NCI-H1930 (cell line): ENCODE measurements at regions not wholly inside any gene's neighbourhood (a gene's known extent, or its start where the extent isn't known, plus 50 kb on each side); places are given as distances from the start of the nearest gene placed in this dataset.
"Not testable (repeated sequence)": the region's sequence is repeated elsewhere in the genome, so short reads cannot be mapped to it uniquely, and the experiment has no call there.

ENCODE experiments used
- DNase-seq, 2 experiments: peaks; one replicate each; lab custom pipeline; 2025; lab: John Stamatoyannopoulos, UW

- no peak for DNase-seq
These were observed 67.9 kb downstream of the TBX3 start for GRCh38 chr12:114616081-114616480.

- no peak for DNase-seq
These were observed 69.9 kb downstream of the TBX3 start for GRCh38 chr12:114614040-114614439.

GRCh38 chr12:114612062-114612461, 71.9 kb downstream of the TBX3 start:
- DNase-seq = no peak

GRCh38 chr12:114611145-114612018, 72.6 kb downstream of the TBX3 start:
- DNase-seq = no peak

- DNase-seq = no peak
These were observed 75.5 kb downstream of the TBX3 start for GRCh38 chr12:114608509-114608908.

GRCh38 chr12:114605918-114606317, 78.1 kb downstream of the TBX3 start:
- no peak for DNase-seq

- DNase-seq = no peak
These were observed 79.4 kb downstream of the TBX3 start for GRCh38 chr12:114604606-114605005.

- DNase-seq = not testable (repeated sequence)
These were observed 83.4 kb downstream of the TBX3 start for GRCh38 chr12:114600584-114600983.

GRCh38 chr12:114598111-114598510, 85.9 kb downstream of the TBX3 start:
- DNase-seq = no peak

GRCh38 chr12:114592946-114593345, 91.0 kb downstream of the TBX3 start:
- DNase-seq = no peak

GRCh38 chr12:114588061-114588460, 95.9 kb downstream of the TBX3 start:
- no peak for DNase-seq

- no peak for DNase-seq
These were observed 103.7 kb downstream of the TBX3 start for GRCh38 chr12:114580306-114580705.

- no peak for DNase-seq
These were observed 104.6 kb downstream of the TBX3 start for GRCh38 chr12:114579389-114579788.

- no peak for DNase-seq
These were observed 121.3 kb downstream of the TBX3 start for GRCh38 chr12:114562654-114563053.

- DNase-seq = no peak
These were observed 128.5 kb downstream of the TBX3 start for GRCh38 chr12:114555451-114555850.

GRCh38 chr12:114547636-114548035, 136.3 kb downstream of the TBX3 start:
- no peak for DNase-seq

GRCh38 chr12:114530417-114530816, 124.5 kb upstream of the TBX5 start:
- no peak for DNase-seq

- no peak for DNase-seq
These were observed 124.0 kb upstream of the TBX5 start for GRCh38 chr12:114529966-114530365.

GRCh38 chr12:114528766-114529165, 122.8 kb upstream of the TBX5 start:
- no peak for DNase-seq

- DNase-seq = not testable (repeated sequence)
These were observed 115.2 kb upstream of the TBX5 start for GRCh38 chr12:114521160-114521559.

GRCh38 chr12:114512351-114512750, 106.4 kb upstream of the TBX5 start:
- no peak for DNase-seq

- peak; percentile 9 to 60 for DNase-seq
These were observed 102.7 kb upstream of the TBX5 start for GRCh38 chr12:114508529-114509129.

- no peak for DNase-seq
These were observed 100.7 kb upstream of the TBX5 start for GRCh38 chr12:114506651-114507050.

GRCh38 chr12:114504311-114504710, 98.4 kb upstream of the TBX5 start:
- DNase-seq = no peak
